ENCODE measurements at regions not wholly inside any gene's neighbourhood (a gene's known extent, or its start where the extent isn't known, plus 50 kb on each side); places are given as distances from the start of the nearest gene placed in this dataset.

DNA sequence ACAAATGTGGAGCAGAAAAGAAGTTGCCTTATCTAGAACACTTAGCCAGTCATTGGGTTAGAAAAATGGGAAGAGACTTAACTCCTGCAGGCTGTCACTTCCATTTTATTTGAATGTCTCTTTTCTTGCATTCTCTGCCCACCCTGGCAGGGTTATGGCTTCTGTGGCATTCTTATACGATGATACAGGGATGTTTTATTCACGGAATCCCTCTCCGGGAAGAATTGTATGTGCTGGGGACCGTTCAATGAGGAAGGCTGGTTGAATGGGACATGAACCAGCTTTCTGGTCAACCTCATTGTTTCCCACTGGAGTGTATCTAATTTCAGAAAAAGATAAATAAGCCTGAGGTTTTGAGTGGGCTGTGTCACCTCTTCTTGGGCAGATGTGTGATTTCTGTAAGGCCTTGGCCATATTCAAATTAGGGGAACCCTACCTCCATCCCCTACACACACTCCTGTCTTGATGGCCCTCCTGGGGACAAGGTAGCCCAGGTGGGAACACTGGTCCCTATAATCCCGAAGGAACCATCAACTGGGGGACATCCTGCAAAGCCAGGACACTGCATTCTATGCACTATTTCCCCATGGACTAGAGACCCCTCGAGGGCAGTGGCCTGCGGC, 174.8 kb upstream of the GSC start:
- TF ChIP-seq CTCF (IDR thresholded peaks at IDR 0.05; ENCODE audit: low read depth, low read length), result no peak
- no peak for DNase-seq (ENCODE audit: extremely low read depth, low read depth)

DNA sequence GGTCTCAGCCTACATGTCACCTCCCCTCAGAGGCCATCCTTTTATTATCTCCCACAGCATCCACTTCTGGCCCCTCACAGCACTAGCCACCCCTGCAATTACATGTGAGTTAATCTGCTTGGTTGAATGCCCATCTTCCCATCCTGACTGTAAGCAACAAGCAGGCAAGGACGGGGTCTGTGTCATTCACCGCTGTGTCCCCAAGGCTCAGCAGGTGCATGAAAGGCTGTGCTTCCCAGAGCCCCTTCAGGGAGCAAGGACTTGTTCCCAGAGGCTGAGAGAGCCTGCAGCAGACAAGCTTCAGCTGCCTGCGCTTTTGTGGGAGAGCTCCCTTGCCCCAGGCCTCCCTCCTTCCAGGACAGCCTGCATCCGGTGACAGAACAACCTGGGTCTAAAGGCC, 172.7 kb upstream of the GSC start:
- no peak for TF ChIP-seq CTCF (IDR thresholded peaks at IDR 0.05; ENCODE audit: low read depth, low read length)

GRCh38 chr14:94941311-94941710, 171.4 kb upstream of the GSC start:
- TF ChIP-seq CTCF (IDR thresholded peaks at IDR 0.05; ENCODE audit: low read depth, low read length), result no peak
- DNase-seq (ENCODE audit: extremely low read depth, low read depth), result no peak

More for the DNA sequence above, 172.7 kb upstream of the GSC start:
- DNase-seq (ENCODE audit: extremely low read depth, low read depth), result no peak

DNA sequence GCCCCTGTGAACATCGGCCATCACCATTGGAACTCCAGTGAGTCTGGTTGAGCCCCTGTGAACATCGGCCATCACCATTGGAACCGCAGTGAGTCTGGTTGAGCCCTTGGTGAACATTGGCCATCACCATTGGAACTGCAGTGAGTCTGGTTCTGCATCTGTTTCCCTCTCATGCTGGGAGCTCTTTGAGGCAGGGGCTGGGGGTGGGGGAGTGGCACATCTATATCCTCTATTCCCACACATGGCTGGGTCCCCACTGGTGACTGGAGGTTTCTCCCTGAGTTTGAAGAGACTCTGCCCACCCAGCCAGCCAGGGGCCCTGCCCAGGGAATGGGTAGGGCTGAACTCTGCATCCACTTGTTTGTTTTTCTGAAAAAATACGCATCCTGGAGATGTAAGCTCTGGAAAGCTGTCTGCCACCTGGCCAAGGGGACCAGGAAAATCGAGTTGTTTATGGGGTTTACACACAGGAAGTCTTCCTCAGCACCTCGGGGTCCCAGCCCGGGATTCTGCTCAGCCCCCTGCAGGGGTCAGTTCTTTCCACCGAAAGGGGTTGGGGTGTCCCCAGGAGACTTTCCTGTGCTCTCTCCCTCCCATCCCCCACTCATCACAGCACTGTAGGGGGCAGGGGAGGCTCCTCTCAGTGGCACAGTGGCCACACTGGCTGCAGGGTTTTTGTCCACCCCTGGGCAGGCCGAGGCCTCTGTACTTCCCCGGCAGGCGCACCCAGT, 170.5 kb upstream of the GSC start:
- no peak for DNase-seq (ENCODE audit: extremely low read depth, low read depth)
- no peak for TF ChIP-seq CTCF (IDR thresholded peaks at IDR 0.05; ENCODE audit: low read depth, low read length)

DNA sequence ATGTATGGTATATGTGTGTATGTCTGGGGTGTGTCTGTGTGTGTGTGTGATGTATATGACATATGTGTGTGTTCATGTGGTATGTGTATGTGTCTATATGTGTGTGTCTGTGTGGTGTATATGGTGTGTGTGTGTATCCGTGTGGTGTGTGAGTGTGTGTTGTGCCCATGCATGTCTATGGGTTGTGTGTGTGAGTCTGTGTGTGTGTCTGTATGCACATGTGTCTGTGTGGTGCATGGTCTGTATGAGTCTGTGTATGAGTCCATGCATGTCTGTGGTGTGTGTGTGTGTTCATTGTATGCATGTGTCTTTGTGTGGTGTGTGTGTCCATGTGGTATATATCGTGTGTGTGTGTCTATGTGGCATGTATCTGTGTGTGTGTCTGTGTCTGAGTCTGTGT, 168.1 kb upstream of the GSC start:
- TF ChIP-seq CTCF (IDR thresholded peaks at IDR 0.05; ENCODE audit: low read depth, low read length), result no peak
- no peak for DNase-seq (ENCODE audit: extremely low read depth, low read depth)

GRCh38 chr14:94936901-94937685, 167.2 kb upstream of the GSC start:
- no peak for DNase-seq (ENCODE audit: extremely low read depth, low read depth)
- TF ChIP-seq CTCF (IDR thresholded peaks at IDR 0.05; ENCODE audit: low read depth, low read length), result no peak

- DNase-seq (ENCODE audit: extremely low read depth, low read depth), result peak; percentile 70
- TF ChIP-seq CTCF (IDR thresholded peaks at IDR 0.05; ENCODE audit: low read depth, low read length), result no peak
Observed at GRCh38 chr14:94936401-94936892, 166.5 kb upstream of the GSC start.
